SH-SY5Y (cell line): ENCODE measurements at regions not wholly inside any gene's neighbourhood (a gene's known extent, or its start where the extent isn't known, plus 50 kb on each side); places are given as distances from the start of the nearest gene placed in this dataset.

ENCODE experiments used
- GATA2 ChIP-seq: IDR thresholded peaks from 2 replicates; pipeline ENCODE4 v1.6.1; 2011; ENCODE audit warnings: mild to moderate bottlenecking, low read depth, low read length
- GATA3 ChIP-seq: IDR thresholded peaks from 2 replicates; pipeline ENCODE4 v1.6.1; 2011; ENCODE audit warnings: low read depth, mild to moderate bottlenecking, low read length, moderate library complexity

GRCh38 chr4:116531026-116531425 lies 554.4 kb downstream of the TRAM1L1 start:
- TF ChIP-seq GATA2 (no peak), GATA3 (no peak)
